ENCODE measurements at regions not wholly inside any gene's neighbourhood (a gene's known extent, or its start where the extent isn't known, plus 50 kb on each side); places are given as distances from the start of the nearest gene placed in this dataset.

DNA sequence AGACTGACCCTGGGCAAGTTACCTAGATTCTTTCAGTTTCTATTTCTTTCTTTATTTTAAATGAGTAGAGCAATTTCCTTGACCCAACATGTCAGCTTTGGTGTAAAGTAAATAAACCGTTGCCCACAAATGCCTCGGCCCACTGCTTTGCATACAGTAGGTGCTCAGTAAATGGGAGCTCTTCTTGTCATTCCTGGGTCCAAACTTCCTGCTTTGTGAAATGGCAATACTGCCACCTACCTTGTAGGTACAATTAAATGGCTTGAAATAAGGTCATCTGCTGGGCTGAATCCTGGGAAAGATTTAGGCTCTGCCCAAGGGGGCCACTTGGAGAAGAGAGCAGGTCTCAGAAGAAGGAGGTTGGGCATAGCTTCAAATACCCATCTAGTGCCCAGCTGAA lies 253.0 kb downstream of the HS3ST3B1 start:
- H3K4me3 Mint-ChIP-seq = no peak overlapping the region
- H3K36me3 Mint-ChIP-seq = no peaks in the 10 kb centered on the region
- ATAC-seq = peak; percentile 61
- no peaks in the 10 kb centered on the region; the same call in 1 of the 2 replicates for H3K27me3 Mint-ChIP-seq (ENCODE audit: low read depth)
- TF ChIP-seq, protein P1, sequence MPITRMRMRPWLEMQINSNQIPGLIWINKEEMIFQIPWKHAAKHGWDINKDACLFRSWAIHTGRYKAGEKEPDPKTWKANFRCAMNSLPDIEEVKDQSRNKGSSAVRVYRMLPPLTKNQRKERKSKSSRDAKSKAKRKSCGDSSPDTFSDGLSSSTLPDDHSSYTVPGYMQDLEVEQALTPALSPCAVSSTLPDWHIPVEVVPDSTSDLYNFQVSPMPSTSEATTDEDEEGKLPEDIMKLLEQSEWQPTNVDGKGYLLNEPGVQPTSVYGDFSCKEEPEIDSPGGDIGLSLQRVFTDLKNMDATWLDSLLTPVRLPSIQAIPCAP (CRISPR knock-in tag; IDR thresholded peaks at IDR 0.05) = no peak
- TF ChIP-seq HMGA2 (CRISPR knock-in tag; IDR thresholded peaks at IDR 0.05) (no peak), NR2C2 (CRISPR knock-in tag; IDR thresholded peaks at IDR 0.05) (no peak), SMAD4 (CRISPR knock-in tag; IDR thresholded peaks at IDR 0.05) (no peak), FOXJ3 (CRISPR knock-in tag; IDR thresholded peaks at IDR 0.05; ENCODE audit: borderline replicate concordance) (no peak), ZNF232 (CRISPR knock-in tag; IDR thresholded peaks at IDR 0.05) (no peak)
- TF ChIP-seq, protein P2, sequence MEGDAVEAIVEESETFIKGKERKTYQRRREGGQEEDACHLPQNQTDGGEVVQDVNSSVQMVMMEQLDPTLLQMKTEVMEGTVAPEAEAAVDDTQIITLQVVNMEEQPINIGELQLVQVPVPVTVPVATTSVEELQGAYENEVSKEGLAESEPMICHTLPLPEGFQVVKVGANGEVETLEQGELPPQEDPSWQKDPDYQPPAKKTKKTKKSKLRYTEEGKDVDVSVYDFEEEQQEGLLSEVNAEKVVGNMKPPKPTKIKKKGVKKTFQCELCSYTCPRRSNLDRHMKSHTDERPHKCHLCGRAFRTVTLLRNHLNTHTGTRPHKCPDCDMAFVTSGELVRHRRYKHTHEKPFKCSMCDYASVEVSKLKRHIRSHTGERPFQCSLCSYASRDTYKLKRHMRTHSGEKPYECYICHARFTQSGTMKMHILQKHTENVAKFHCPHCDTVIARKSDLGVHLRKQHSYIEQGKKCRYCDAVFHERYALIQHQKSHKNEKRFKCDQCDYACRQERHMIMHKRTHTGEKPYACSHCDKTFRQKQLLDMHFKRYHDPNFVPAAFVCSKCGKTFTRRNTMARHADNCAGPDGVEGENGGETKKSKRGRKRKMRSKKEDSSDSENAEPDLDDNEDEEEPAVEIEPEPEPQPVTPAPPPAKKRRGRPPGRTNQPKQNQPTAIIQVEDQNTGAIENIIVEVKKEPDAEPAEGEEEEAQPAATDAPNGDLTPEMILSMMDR (IDR thresholded peaks at IDR 0.05) = no peak
- TF ChIP-seq, protein P3, sequence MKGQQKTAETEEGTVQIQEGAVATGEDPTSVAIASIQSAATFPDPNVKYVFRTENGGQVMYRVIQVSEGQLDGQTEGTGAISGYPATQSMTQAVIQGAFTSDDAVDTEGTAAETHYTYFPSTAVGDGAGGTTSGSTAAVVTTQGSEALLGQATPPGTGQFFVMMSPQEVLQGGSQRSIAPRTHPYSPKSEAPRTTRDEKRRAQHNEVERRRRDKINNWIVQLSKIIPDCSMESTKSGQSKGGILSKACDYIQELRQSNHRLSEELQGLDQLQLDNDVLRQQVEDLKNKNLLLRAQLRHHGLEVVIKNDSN (CRISPR knock-in tag; IDR thresholded peaks at IDR 0.05) = no peak
- TF ChIP-seq, protein P4, sequence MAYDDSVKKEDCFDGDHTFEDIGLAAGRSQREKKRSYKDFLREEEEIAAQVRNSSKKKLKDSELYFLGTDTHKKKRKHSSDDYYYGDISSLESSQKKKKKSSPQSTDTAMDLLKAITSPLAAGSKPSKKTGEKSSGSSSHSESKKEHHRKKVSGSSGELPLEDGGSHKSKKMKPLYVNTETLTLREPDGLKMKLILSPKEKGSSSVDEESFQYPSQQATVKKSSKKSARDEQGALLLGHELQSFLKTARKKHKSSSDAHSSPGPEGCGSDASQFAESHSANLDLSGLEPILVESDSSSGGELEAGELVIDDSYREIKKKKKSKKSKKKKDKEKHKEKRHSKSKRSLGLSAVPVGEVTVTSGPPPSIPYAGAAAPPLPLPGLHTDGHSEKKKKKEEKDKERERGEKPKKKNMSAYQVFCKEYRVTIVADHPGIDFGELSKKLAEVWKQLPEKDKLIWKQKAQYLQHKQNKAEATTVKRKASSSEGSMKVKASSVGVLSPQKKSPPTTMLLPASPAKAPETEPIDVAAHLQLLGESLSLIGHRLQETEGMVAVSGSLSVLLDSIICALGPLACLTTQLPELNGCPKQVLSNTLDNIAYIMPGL (CRISPR knock-in tag; IDR thresholded peaks at IDR 0.05) = no peak
- TF ChIP-seq, protein P5, sequence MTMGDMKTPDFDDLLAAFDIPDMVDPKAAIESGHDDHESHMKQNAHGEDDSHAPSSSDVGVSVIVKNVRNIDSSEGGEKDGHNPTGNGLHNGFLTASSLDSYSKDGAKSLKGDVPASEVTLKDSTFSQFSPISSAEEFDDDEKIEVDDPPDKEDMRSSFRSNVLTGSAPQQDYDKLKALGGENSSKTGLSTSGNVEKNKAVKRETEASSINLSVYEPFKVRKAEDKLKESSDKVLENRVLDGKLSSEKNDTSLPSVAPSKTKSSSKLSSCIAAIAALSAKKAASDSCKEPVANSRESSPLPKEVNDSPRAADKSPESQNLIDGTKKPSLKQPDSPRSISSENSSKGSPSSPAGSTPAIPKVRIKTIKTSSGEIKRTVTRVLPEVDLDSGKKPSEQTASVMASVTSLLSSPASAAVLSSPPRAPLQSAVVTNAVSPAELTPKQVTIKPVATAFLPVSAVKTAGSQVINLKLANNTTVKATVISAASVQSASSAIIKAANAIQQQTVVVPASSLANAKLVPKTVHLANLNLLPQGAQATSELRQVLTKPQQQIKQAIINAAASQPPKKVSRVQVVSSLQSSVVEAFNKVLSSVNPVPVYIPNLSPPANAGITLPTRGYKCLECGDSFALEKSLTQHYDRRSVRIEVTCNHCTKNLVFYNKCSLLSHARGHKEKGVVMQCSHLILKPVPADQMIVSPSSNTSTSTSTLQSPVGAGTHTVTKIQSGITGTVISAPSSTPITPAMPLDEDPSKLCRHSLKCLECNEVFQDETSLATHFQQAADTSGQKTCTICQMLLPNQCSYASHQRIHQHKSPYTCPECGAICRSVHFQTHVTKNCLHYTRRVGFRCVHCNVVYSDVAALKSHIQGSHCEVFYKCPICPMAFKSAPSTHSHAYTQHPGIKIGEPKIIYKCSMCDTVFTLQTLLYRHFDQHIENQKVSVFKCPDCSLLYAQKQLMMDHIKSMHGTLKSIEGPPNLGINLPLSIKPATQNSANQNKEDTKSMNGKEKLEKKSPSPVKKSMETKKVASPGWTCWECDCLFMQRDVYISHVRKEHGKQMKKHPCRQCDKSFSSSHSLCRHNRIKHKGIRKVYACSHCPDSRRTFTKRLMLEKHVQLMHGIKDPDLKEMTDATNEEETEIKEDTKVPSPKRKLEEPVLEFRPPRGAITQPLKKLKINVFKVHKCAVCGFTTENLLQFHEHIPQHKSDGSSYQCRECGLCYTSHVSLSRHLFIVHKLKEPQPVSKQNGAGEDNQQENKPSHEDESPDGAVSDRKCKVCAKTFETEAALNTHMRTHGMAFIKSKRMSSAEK (CRISPR knock-in tag; IDR thresholded peaks at IDR 0.05; ENCODE audit: borderline replicate concordance) = no peak
- no peaks in the 10 kb centered on the region for H3K9me3 Mint-ChIP-seq
- ChIA-PET POLR2A (no interaction called here), CTCF (interaction anchor here (0.6 to 1.7 kb wide), 10 partner anchors 8 to 304 kb away, joined by 3 to 5 read pairs (median 3); partner anchors contain the start of gene HS3ST3B1)
- DNase-seq (ENCODE audit: low spot score) = no peak
- no peak overlapping the region for H3K27ac Mint-ChIP-seq
- peaks cover 10% of the 10 kb centered on the region for H3K4me1 Mint-ChIP-seq

DNA sequence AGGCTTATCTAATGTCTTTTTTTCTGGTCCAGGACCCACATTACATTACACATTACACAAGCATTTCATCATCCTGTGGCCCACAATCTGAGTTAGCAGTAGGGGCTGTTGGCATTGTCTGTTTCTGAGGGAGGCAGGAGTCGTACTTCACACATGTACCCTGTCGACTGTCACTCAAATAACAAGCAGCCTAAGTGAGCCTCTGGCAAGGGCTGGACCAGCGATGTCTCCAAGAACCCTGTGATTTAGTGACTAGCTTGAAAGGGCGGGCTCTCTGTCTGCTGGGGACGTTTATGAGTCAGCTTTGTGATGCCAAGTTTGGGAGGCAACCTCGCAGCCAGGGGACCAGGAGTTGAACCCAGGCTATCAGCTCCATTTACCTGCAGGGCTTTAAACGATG lies 251.4 kb downstream of the HS3ST3B1 start:
- H3K4me3 Mint-ChIP-seq = no peak overlapping the region
- ATAC-seq (no peak), DNase-seq (ENCODE audit: low spot score) (no peak)
- no peaks in the 10 kb centered on the region for H3K9me3 Mint-ChIP-seq
- peaks cover 12% of the 10 kb centered on the region for H3K4me1 Mint-ChIP-seq
- no peaks in the 10 kb centered on the region; the same call in 1 of the 2 replicates for H3K27me3 Mint-ChIP-seq (ENCODE audit: low read depth)
- ChIA-PET POLR2A (no interaction called here), CTCF (no interaction called here)
- no peak overlapping the region; the same call in 1 of the 2 replicates for H3K27ac Mint-ChIP-seq
- no peaks in the 10 kb centered on the region for H3K36me3 Mint-ChIP-seq
- TF ChIP-seq, protein P6, sequence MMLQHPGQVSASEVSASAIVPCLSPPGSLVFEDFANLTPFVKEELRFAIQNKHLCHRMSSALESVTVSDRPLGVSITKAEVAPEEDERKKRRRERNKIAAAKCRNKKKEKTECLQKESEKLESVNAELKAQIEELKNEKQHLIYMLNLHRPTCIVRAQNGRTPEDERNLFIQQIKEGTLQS (CRISPR knock-in tag; conservative IDR thresholded peaks at IDR 0.05) = no peak
- no peak for TF ChIP-seq HMGA2 (CRISPR knock-in tag; IDR thresholded peaks at IDR 0.05)
- TF ChIP-seq ZNF138 (CRISPR knock-in tag; conservative IDR thresholded peaks at IDR 0.05) = no peak
- TF ChIP-seq CREM (CRISPR knock-in tag; IDR thresholded peaks at IDR 0.05) = no peak
- TF ChIP-seq JUN (CRISPR knock-in tag; IDR thresholded peaks at IDR 0.05) = no peak
- TF ChIP-seq NR3C1 (CRISPR knock-in tag; conservative IDR thresholded peaks at IDR 0.05; ENCODE audit: low read depth) = no peak
- no peak for TF ChIP-seq ZNF317 (CRISPR knock-in tag; IDR thresholded peaks at IDR 0.05; ENCODE audit: borderline replicate concordance, low read depth)
- TF ChIP-seq, protein P7, sequence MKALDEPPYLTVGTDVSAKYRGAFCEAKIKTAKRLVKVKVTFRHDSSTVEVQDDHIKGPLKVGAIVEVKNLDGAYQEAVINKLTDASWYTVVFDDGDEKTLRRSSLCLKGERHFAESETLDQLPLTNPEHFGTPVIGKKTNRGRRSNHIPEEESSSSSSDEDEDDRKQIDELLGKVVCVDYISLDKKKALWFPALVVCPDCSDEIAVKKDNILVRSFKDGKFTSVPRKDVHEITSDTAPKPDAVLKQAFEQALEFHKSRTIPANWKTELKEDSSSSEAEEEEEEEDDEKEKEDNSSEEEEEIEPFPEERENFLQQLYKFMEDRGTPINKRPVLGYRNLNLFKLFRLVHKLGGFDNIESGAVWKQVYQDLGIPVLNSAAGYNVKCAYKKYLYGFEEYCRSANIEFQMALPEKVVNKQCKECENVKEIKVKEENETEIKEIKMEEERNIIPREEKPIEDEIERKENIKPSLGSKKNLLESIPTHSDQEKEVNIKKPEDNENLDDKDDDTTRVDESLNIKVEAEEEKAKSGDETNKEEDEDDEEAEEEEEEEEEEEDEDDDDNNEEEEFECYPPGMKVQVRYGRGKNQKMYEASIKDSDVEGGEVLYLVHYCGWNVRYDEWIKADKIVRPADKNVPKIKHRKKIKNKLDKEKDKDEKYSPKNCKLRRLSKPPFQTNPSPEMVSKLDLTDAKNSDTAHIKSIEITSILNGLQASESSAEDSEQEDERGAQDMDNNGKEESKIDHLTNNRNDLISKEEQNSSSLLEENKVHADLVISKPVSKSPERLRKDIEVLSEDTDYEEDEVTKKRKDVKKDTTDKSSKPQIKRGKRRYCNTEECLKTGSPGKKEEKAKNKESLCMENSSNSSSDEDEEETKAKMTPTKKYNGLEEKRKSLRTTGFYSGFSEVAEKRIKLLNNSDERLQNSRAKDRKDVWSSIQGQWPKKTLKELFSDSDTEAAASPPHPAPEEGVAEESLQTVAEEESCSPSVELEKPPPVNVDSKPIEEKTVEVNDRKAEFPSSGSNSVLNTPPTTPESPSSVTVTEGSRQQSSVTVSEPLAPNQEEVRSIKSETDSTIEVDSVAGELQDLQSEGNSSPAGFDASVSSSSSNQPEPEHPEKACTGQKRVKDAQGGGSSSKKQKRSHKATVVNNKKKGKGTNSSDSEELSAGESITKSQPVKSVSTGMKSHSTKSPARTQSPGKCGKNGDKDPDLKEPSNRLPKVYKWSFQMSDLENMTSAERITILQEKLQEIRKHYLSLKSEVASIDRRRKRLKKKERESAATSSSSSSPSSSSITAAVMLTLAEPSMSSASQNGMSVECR (CRISPR knock-in tag; IDR thresholded peaks at IDR 0.05; ENCODE audit: borderline replicate concordance) = no peak

All from WTC11 (cell line).